Ovary (tissue), 7 donors: ENCODE measurements at regions not wholly inside any gene's neighbourhood (a gene's known extent, or its start where the extent isn't known, plus 50 kb on each side); places are given as distances from the start of the nearest gene placed in this dataset.

Experiments used
- DNase-seq, 5 donors: peaks; one replicate each; pipeline ENCODE4 v3.0.0-alpha.2; 2019 to 2020
- H3K27ac ChIP-seq, 2 donors: fragments of 200-600 bp; one replicate each; pipeline versions ENCODE4 v1.5.1 to v1.8.0; 2019 to 2022
- H3K27me3 ChIP-seq: fragments of 200-600 bp; one replicate; pipeline ENCODE4 v1.8.0; 2022
- H3K36me3 ChIP-seq: fragments of 200-600 bp; sonication (generic); one replicate; pipeline ENCODE4 v1.5.1; 2019
- H3K4me1 ChIP-seq: one replicate; pipeline ENCODE4 v1.8.1; 2013; ENCODE audit warnings: mild to moderate bottlenecking, moderate library complexity; ENCODE audit not compliant: insufficient read depth
- H3K4me3 ChIP-seq: fragments of 200-600 bp; sonication (generic); one replicate; pipeline ENCODE4 v1.5.1; 2017
- H3K9me3 ChIP-seq, 2 donors: fragments of 200-600 bp in 1 of 2; sonication (generic) in 1 of 2; one replicate each; pipeline versions ENCODE4 v1.5.1 to v1.8.1; 2013 to 2019; ENCODE audit warnings: mild to moderate bottlenecking in 1 of 2, moderate library complexity in 1 of 2
- CTCF ChIP-seq, 3 donors: fragments of 450-650 bp in 2 of 3; fragments of 200-600 bp in 1 of 3; IDR thresholded peaks; one replicate each; pipeline versions ENCODE4 v1.5.1 to v1.8.0; 2016 to 2022; ENCODE audit warnings: antibody characterized with exemption in 3 of 3, mild to moderate bottlenecking in 1 of 3
- EP300 ChIP-seq: sonication (generic); formaldehyde crosslinking; IDR thresholded peaks from one replicate; pipeline ENCODE4 v1.6.1; 2017; ENCODE audit warnings: antibody characterized with exemption
- POLR2A ChIP-seq: fragments of 450-650 bp; IDR thresholded peaks from one replicate; pipeline ENCODE4 v1.6.1; 2017; ENCODE audit warnings: antibody characterized with exemption, mild to moderate bottlenecking, moderate library complexity
- WGBS, 3 donors: extraction: QIAGEN DNeasy Blood & Tissue Kit in 1 of 3; methylation state at CpG; one replicate each; pipeline versions ENCODE4 v1.1.5 to v1.1.7; 2013 to 2017; 5-methylcytosine and 5-hydroxymethylcytosine counted together
- intact Hi-C, 4 donors: fragments of 100-400 bp; cut with DNase I; formaldehyde crosslinking; loops; one replicate each; pipeline versions ENCODE4 v1.11.0 to v1.15.1; 2022 to 2023
- donor health status: DM: no; HTN: no; CAD: no; lungs with moderate emphysema.
- donor health status: DM: no; HTN: no; CAD: no.
- donor health status: Bipolar disorder and iron deficiency.
- donor health status: DM: no; HTN: no; CAD: no.
- donor health status: DM: yes; HTN: yes; CAD: no.

DNA sequence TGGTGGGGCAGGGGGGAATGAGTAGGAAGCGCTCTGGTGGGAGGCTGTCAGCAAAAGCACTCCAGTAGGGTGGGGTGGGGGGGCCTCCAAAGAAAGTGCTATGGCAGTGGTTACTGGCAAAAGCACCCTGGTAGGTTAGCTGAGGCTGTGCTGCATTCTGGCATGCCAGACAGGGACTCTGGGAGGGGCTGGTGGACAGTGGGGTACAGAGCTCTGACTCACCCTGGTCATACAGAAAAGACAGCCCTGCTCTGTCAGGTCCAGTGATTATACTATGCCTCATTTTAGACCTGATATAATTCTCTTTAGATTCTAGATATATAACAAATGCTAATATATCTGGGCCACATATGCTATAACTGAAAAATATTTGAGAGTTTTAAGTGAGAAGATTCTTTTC, 82.8 kb upstream of the CPNE4 start:
- no peaks in the 10 kb centered on the region for H3K4me1 ChIP-seq
- no peaks in the 10 kb centered on the region for H3K9me3 ChIP-seq
- intact Hi-C loops = no loop called here
- H3K27ac ChIP-seq = no peak overlapping the region
- 0 to 83% (median 75%) methylated on average over 1 of the region's 1 CpG for WGBS, 3 donors
- no peak overlapping the region for H3K4me3 ChIP-seq
- DNase-seq = no peak
- no peaks in the 10 kb centered on the region for H3K27me3 ChIP-seq
- TF ChIP-seq POLR2A (no peak), CTCF (IDR thresholded peaks at IDR 0.05) (no peak), EP300 (no peak)
- no peaks in the 10 kb centered on the region for H3K36me3 ChIP-seq

GRCh38 chr3:132119531-132119930, 84.7 kb upstream of the CPNE4 start:
- intact Hi-C loops = no loop called here
- no peak for TF ChIP-seq EP300
- no peak for TF ChIP-seq POLR2A
- no peak for TF ChIP-seq CTCF (IDR thresholded peaks at IDR 0.05)

DNA sequence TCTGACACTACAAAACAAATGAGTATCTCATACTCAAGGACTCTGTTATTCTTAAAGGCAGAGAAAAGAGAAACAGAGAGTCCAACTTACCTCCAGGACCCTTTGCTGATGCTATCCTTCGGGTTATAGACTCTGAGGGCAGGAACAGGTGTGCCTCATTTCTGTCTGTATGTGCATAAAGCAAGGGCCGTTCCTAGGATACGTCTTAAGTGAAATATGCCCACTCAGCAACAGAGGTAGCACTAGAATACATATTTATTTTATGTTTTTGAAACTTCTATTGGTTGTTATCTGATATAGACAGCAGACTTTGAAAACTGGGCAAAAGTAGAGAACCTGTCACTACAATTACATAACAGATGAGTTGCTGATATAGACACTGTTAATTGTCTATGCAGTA, 89.3 kb upstream of the CPNE4 start:
- Histone ChIP-seq H3K27ac (no peak overlapping the region), H3K36me3 (no peaks in the 10 kb centered on the region), H3K4me1 (no peaks in the 10 kb centered on the region), H3K9me3 (no peaks in the 10 kb centered on the region), H3K4me3 (no peak overlapping the region), H3K27me3 (no peaks in the 10 kb centered on the region)
- TF ChIP-seq EP300 (no peak), CTCF (IDR thresholded peaks at IDR 0.05) (no peak), POLR2A (no peak)
- no peak for DNase-seq
- intact Hi-C loops = no loop called here
- 62 to 68% (median 66%) methylated on average over 3 of the region's 3 CpGs for WGBS, 3 donors

More at GRCh38 chr3:132119531-132119930, 84.7 kb upstream of the CPNE4 start:
- WGBS, 3 donors = 19 to 23% (median 22%) methylated on average over 1 of the region's 1 CpG
- DNase-seq = no peak
- H3K4me3 ChIP-seq = no peak overlapping the region
- no peaks in the 10 kb centered on the region for H3K36me3 ChIP-seq
- no peaks in the 10 kb centered on the region for H3K4me1 ChIP-seq
- H3K9me3 ChIP-seq = no peaks in the 10 kb centered on the region
- no peaks in the 10 kb centered on the region for H3K27me3 ChIP-seq
- H3K27ac ChIP-seq = no peak overlapping the region

DNA sequence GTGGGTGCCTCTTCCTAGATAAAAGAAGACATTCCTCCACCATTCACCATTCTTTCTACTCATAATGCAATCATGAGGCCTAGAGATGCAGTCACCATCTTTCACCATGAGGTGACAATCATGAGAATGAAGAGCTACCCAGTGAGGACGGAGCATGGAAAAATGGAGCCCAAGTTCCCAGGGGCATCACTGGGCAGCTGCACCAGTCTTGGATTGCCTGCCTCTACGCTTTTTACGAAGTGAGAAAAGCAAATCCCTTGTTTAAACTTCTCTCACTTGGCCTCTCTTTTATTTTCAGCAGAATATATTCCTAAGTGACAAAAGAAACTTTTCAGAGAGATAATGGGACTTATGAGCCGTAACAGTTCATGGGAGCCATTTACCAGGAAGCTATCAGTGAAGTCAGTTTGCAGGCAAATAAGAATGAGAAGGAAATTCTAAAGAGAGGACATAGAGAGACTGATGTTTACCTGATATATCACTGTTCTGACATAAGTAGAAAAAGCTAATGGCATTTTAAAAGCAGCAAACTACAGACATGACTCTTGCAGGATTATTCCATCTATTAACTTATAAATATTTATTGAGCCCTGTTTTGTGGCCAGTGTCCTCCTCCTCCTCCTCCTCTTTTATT, 90.0 kb upstream of the CPNE4 start:
- H3K4me1 ChIP-seq = no peaks in the 10 kb centered on the region
- no peaks in the 10 kb centered on the region for H3K27me3 ChIP-seq
- DNase-seq = no peak
- H3K36me3 ChIP-seq = no peaks in the 10 kb centered on the region
- no peak overlapping the region for H3K27ac ChIP-seq
- TF ChIP-seq EP300 (no peak), CTCF (IDR thresholded peaks at IDR 0.05) (no peak), POLR2A (no peak)
- intact Hi-C loops = no loop called here
- no peaks in the 10 kb centered on the region for H3K9me3 ChIP-seq
- H3K4me3 ChIP-seq = no peak overlapping the region
- 71 to 84% (median 72%) methylated on average over 4 of the region's 4 CpGs for WGBS, 3 donors
